WTC11 (cell line): ENCODE measurements at regions not wholly inside any gene's neighbourhood (a gene's known extent, or its start where the extent isn't known, plus 50 kb on each side); places are given as distances from the start of the nearest gene placed in this dataset.

ENCODE experiments used
- ATAC-seq: fragments of 200-7000 bp; cut with Tn5 transposase; 2 replicates; pipeline ENCODE4 v1.10.0; 2021; ENCODE audit warnings: mild to moderate bottlenecking, moderate library complexity
- CTCF ChIA-PET: fragments of 300-600 bp; sonication (Branson Sonifier 250); formaldehyde crosslinking; loops from one replicate; lab custom pipeline; 2021; ENCODE audit warnings: antibody characterized with exemption; lab: Charles Lee
- POLR2A ChIA-PET: fragments of 350-600 bp; sonication (Branson Sonifier 250); formaldehyde crosslinking; loops from one replicate; lab custom pipeline; 2021; ENCODE audit warnings: antibody characterized with exemption; lab: Charles Lee
- DNase-seq: peaks from one replicate; pipeline ENCODE4 v3.0.0; 2021; ENCODE audit warnings: low spot score
- H3K27ac Mint-ChIP-seq: 2 replicates; pipeline ENCODE4 v1.8.0; 2021; ENCODE audit warnings: mixed read lengths
- H3K27me3 Mint-ChIP-seq: 2 replicates; pipeline ENCODE4 v1.8.0; 2021; ENCODE audit warnings: low read depth, mild to moderate bottlenecking, moderate library complexity, mixed read lengths
- H3K36me3 Mint-ChIP-seq: 2 replicates; pipeline ENCODE4 v1.8.0; 2021; ENCODE audit warnings: mixed read lengths
- H3K4me1 Mint-ChIP-seq: 2 replicates; pipeline ENCODE4 v1.8.0; 2022; ENCODE audit warnings: mixed read lengths
- H3K4me3 Mint-ChIP-seq: 2 replicates; pipeline ENCODE4 v1.8.0; 2021; ENCODE audit warnings: mild to moderate bottlenecking, moderate library complexity, mixed read lengths
- H3K9me3 Mint-ChIP-seq: 2 replicates; pipeline ENCODE4 v1.8.0; 2021; ENCODE audit warnings: mixed read lengths
- AFF4 ChIP-seq: sonication (generic); formaldehyde crosslinking; IDR thresholded peaks from 2 replicates; pipeline ENCODE4 v1.8.1; 2023; ENCODE audit warnings: mild to moderate bottlenecking, missing genetic modification reagents, borderline replicate concordance
- ELF4 ChIP-seq: sonication (generic); formaldehyde crosslinking; IDR thresholded peaks from 2 replicates; pipeline ENCODE4 v1.8.1; 2022; ENCODE audit warnings: low read depth, mild to moderate bottlenecking, moderate library complexity, missing genetic modification reagents
- PREB ChIP-seq: sonication (generic); formaldehyde crosslinking; IDR thresholded peaks from 2 replicates; pipeline ENCODE4 v1.8.1; 2022; ENCODE audit warnings: mild to moderate bottlenecking, missing genetic modification reagents, moderate library complexity, borderline replicate concordance
- TF ChIP-seq, protein P1 (sequence below): sonication (generic); formaldehyde crosslinking; IDR thresholded peaks from 2 replicates; pipeline ENCODE4 v1.8.0; 2022; ENCODE audit warnings: mild to moderate bottlenecking, missing genetic modification reagents
- TF ChIP-seq, protein P2 (sequence below): fragments of 250-450 bp; sonication (Bioruptor Pico); IDR thresholded peaks from 2 replicates; pipeline ENCODE4 v1.8.0; 2021; ENCODE audit warnings: mild to moderate bottlenecking
- TF ChIP-seq, protein P3 (sequence below): sonication (generic); formaldehyde crosslinking; IDR thresholded peaks from 2 replicates; pipeline ENCODE4 v1.8.1; 2022; ENCODE audit warnings: low read depth, missing genetic modification reagents, borderline replicate concordance
- TF ChIP-seq, protein P4 (sequence below): fragments of 250-450 bp; sonication (Bioruptor Pico); conservative IDR thresholded peaks from 2 replicates; pipeline ENCODE4 v1.9.0; 2021; ENCODE audit warnings: mild to moderate bottlenecking
- TF ChIP-seq, protein P5 (sequence below): fragments of 250-450 bp; sonication (Bioruptor Pico); IDR thresholded peaks from 2 replicates; pipeline ENCODE4 v2.1.2; 2022; ENCODE audit warnings: mild to moderate bottlenecking, moderate library complexity
- TF ChIP-seq, protein P6 (sequence below): sonication (generic); formaldehyde crosslinking; IDR thresholded peaks from 2 replicates; pipeline ENCODE4 v1.8.1; 2022; ENCODE audit warnings: mild to moderate bottlenecking, moderate library complexity, missing genetic modification reagents

DNA sequence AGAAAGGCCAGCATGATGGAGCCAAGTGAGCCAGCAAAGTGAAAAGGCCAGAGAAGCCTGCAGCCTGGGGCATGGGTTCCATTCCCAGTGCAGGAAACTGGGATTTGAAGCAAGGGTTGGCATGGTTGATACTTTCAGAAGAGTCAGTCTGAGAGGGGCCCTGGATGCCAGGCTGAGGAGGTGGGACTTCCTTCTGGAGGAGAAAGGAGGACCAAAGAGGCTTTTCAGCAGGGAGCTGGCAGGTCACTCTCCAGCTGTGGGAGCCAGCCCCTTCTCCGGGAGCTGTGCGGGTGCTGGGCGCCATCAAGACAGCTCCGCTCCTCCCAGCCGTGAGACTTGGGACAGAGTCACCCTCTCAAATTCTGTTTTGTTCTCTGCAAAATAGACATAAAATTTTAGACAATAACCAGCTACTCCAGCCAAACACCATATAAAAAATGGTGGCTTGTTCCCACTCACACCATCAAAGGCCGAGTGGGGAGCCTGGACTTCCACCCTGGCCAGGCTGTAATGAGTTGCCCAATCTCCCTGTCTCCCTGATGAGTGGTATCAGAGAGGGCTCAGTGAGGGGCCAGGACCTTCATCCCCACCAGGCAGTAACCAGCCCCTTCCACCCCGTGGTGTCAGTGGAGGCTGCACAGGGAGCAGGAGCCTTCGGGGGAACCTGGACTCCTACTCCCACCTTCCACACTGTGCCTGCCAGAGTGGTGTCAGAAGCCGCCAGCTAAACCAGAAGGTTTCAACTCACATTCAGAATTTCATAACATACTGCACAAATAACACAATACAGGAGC lies 133.6 kb upstream of the RET start (continued):
- TF ChIP-seq, protein P1, sequence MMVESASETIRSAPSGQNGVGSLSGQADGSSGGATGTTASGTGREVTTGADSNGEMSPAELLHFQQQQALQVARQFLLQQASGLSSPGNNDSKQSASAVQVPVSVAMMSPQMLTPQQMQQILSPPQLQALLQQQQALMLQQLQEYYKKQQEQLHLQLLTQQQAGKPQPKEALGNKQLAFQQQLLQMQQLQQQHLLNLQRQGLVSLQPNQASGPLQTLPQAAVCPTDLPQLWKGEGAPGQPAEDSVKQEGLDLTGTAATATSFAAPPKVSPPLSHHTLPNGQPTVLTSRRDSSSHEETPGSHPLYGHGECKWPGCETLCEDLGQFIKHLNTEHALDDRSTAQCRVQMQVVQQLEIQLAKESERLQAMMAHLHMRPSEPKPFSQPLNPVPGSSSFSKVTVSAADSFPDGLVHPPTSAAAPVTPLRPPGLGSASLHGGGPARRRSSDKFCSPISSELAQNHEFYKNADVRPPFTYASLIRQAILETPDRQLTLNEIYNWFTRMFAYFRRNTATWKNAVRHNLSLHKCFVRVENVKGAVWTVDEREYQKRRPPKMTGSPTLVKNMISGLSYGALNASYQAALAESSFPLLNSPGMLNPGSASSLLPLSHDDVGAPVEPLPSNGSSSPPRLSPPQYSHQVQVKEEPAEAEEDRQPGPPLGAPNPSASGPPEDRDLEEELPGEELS (CRISPR knock-in tag) = no peak
- TF ChIP-seq ELF4 = no peak
- TF ChIP-seq, protein P2, sequence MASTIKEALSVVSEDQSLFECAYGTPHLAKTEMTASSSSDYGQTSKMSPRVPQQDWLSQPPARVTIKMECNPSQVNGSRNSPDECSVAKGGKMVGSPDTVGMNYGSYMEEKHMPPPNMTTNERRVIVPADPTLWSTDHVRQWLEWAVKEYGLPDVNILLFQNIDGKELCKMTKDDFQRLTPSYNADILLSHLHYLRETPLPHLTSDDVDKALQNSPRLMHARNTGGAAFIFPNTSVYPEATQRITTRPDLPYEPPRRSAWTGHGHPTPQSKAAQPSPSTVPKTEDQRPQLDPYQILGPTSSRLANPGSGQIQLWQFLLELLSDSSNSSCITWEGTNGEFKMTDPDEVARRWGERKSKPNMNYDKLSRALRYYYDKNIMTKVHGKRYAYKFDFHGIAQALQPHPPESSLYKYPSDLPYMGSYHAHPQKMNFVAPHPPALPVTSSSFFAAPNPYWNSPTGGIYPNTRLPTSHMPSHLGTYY = no peak
- TF ChIP-seq PREB (CRISPR knock-in tag) = no peak
- TF ChIP-seq, all 79 proteins: peak for 0

DNA sequence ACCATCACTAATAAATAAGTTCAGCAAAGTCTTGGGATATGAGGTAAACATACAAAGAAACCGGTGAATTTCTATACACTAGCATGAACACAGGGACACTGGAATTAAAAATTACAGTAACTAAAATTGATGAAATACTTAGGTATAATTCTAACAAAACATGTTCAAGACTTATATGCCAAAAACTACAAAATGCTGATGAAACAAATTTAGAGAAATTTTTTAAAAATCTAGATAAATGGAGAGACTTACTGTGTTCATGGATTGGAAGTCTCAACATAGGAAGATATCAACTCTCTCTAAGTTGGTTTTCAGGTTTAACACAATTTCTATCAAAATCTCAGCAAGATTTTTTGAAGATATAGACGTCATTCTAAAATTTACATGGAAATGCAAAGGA lies 128.8 kb upstream of the RET start:
- H3K4me3 Mint-ChIP-seq = no peak overlapping the region
- H3K36me3 Mint-ChIP-seq = no peaks in the 10 kb centered on the region; the same call in 1 of the 2 replicates
- no peak for TF ChIP-seq AFF4 (CRISPR knock-in tag)
- TF ChIP-seq, protein P3, sequence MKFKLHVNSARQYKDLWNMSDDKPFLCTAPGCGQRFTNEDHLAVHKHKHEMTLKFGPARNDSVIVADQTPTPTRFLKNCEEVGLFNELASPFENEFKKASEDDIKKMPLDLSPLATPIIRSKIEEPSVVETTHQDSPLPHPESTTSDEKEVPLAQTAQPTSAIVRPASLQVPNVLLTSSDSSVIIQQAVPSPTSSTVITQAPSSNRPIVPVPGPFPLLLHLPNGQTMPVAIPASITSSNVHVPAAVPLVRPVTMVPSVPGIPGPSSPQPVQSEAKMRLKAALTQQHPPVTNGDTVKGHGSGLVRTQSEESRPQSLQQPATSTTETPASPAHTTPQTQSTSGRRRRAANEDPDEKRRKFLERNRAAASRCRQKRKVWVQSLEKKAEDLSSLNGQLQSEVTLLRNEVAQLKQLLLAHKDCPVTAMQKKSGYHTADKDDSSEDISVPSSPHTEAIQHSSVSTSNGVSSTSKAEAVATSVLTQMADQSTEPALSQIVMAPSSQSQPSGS (CRISPR knock-in tag) = no peak
- TF ChIP-seq, protein P4, sequence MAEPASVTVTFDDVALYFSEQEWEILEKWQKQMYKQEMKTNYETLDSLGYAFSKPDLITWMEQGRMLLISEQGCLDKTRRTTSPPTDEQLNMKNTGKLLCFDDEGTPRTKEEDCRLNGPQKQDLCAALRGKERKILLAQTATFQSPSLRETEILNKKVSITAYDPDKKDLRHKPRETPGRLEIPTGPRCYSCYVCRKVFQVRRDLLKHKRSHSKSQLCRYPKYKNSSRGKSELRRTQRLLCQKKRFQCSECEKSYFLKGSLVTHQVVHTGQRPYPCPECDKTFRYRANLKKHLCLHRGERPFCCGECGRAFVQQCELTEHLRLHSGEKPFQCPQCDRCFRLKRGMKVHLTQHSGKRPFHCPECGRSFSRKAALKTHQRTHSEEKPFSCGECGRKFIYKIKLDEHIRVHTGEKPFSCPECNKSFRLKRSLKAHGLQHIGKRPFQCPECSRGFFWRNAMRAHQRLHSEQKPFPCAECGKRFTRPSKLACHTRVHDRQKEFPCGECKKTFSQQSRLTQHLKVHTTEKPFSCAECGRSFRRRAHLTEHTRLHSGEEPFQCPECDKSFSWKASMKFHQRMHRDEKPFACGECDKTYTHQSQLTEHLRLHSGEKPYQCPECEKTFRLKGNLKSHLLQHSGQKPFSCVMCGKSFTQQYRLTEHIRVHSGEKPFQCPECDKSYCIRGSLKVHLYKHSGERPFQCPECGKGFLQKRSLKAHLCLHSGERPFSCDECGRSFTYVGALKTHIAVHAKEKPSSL (CRISPR knock-in tag) = no peak
- TF ChIP-seq, protein P5, sequence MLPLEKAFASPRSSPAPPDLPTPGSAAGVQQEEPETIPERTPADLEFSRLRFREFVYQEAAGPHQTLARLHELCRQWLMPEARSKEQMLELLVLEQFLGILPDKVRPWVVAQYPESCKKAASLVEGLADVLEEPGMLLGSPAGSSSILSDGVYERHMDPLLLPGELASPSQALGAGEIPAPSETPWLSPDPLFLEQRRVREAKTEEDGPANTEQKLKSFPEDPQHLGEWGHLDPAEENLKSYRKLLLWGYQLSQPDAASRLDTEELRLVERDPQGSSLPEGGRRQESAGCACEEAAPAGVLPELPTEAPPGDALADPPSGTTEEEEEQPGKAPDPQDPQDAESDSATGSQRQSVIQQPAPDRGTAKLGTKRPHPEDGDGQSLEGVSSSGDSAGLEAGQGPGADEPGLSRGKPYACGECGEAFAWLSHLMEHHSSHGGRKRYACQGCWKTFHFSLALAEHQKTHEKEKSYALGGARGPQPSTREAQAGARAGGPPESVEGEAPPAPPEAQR (CRISPR knock-in tag) = no peak
- TF ChIP-seq, protein P6, sequence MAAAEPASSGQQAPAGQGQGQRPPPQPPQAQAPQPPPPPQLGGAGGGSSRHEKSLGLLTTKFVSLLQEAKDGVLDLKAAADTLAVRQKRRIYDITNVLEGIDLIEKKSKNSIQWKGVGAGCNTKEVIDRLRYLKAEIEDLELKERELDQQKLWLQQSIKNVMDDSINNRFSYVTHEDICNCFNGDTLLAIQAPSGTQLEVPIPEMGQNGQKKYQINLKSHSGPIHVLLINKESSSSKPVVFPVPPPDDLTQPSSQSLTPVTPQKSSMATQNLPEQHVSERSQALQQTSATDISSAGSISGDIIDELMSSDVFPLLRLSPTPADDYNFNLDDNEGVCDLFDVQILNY = no peak
- no peak overlapping the region for H3K27ac Mint-ChIP-seq
- peaks cover 15% of the 10 kb centered on the region for H3K4me1 Mint-ChIP-seq
- DNase-seq = no peak
- ATAC-seq = no peak
- peaks cover 7% of the 10 kb centered on the region for H3K27me3 Mint-ChIP-seq
- H3K9me3 Mint-ChIP-seq = peaks cover 17% of the 10 kb centered on the region
- POLR2A ChIA-PET = no interaction called here
- CTCF ChIA-PET = no interaction called here
